H1 (cell line): ENCODE measurements at regions not wholly inside any gene's neighbourhood (a gene's known extent, or its start where the extent isn't known, plus 50 kb on each side); places are given as distances from the start of the nearest gene placed in this dataset.
"Not testable (repeated sequence)": the region's sequence is repeated elsewhere in the genome, so short reads cannot be mapped to it uniquely, and the experiment has no call there.

Source experiments
- CTCF ChIA-PET: fragments of 300-600 bp; sonication (Branson Sonifier 250); formaldehyde crosslinking; loops from one replicate; lab custom pipeline; 2021; ENCODE audit not compliant: partially characterized antibody; lab: Charles Lee
- POLR2A ChIA-PET: fragments of 300-600 bp; sonication (Branson Sonifier 250); formaldehyde crosslinking; loops from one replicate; lab custom pipeline; 2021; ENCODE audit warnings: inconsistent platforms; ENCODE audit not compliant: partially characterized antibody; lab: Charles Lee
- DNase-seq, 2 experiments: peaks; one replicate each; pipeline versions ENCODE4 v3.0.0 to v3.0.0-alpha.2; 2010 to 2022; ENCODE audit warnings: low spot score in 2 of 2, low read depth in 1 of 2, mixed read lengths in 1 of 2
- FAIRE-seq: peaks from 2 replicates; lab custom pipeline; 2011; peaks lifted over from hg19 to GRCh38; lab: Jason Lieb, UNC
- H2AFZ ChIP-seq: 2 replicates; pipeline ENCODE4 v1.8.1; 2012; ENCODE audit warnings: low read length, inconsistent platforms
- H2AK5ac ChIP-seq: 2 replicates; pipeline ENCODE4 v1.6.1; 2013; ENCODE audit warnings: low read depth, low read length
- H2BK120ac ChIP-seq: replicated peaks from 2 replicates; pipeline ENCODE3; 2013; ENCODE audit warnings: low read depth, low read length, inconsistent platforms
- H2BK12ac ChIP-seq: 2 replicates; pipeline ENCODE4 v1.6.1; 2013; ENCODE audit warnings: low read depth, low read length
- H2BK15ac ChIP-seq: 2 replicates; pipeline ENCODE4 v1.6.1; 2013; ENCODE audit warnings: low read length
- H2BK20ac ChIP-seq: 2 replicates; pipeline ENCODE4 v1.6.1; 2013; ENCODE audit warnings: low read length
- H2BK5ac ChIP-seq: 2 replicates; pipeline ENCODE4 v1.6.1; 2013; ENCODE audit warnings: low read depth, low read length
- H3K14ac ChIP-seq: 2 replicates; pipeline ENCODE4 v1.6.1; 2013; ENCODE audit warnings: inconsistent platforms; ENCODE audit not compliant: insufficient read length
- H3K18ac ChIP-seq: 2 replicates; pipeline ENCODE4 v1.6.1; 2013; ENCODE audit warnings: low read length; ENCODE audit errors: extremely low read depth
- H3K23ac ChIP-seq: 2 replicates; pipeline ENCODE4 v1.6.1; 2013; ENCODE audit warnings: inconsistent platforms; ENCODE audit not compliant: insufficient read length
- H3K23me2 ChIP-seq: 2 replicates; pipeline ENCODE4 v1.6.1; 2013; ENCODE audit warnings: low read depth, low read length
- H3K27ac ChIP-seq: 2 replicates; pipeline ENCODE4 v1.6.1; 2011; ENCODE audit warnings: low read depth, low read length, inconsistent platforms
- H3K27me3 ChIP-seq, 4 experiments: replicated peaks in 1 of 4; 1 replicate in 1 of 4; 2 replicates in 3 of 4; pipeline versions ENCODE4 v1.6.1 to v1.8.1; 2011 to 2013; ENCODE audit warnings: low read length in 3 of 4, mild to moderate bottlenecking in 3 of 4, inconsistent platforms in 2 of 4, mixed read lengths in 2 of 4, moderate library complexity in 1 of 4; ENCODE audit not compliant: control insufficient read depth in 3 of 4, insufficient read depth in 3 of 4; ENCODE audit errors: extremely low read depth in 1 of 4
- H3K36me3 ChIP-seq, 4 experiments: 2 replicates each; pipeline versions ENCODE4 v1.6.1 to v1.8.1; 2011 to 2013; ENCODE audit warnings: mild to moderate bottlenecking in 4 of 4, low read length in 3 of 4, moderate library complexity in 2 of 4, control low read depth in 1 of 4, inconsistent platforms in 1 of 4; ENCODE audit not compliant: insufficient read depth in 4 of 4, control insufficient read depth in 2 of 4
- H3K4ac ChIP-seq: replicated peaks from 2 replicates; pipeline ENCODE3; 2013; ENCODE audit warnings: low read length, low read depth, mixed read lengths, inconsistent platforms; ENCODE audit not compliant: insufficient read length
- H3K4me1 ChIP-seq, 4 experiments: replicated peaks in 1 of 4; 1 replicate in 1 of 4; 2 replicates in 3 of 4; pipeline versions ENCODE4 v1.6.1 to v1.8.1; 2011 to 2013; ENCODE audit warnings: low read length in 3 of 4, inconsistent platforms in 2 of 4, mixed read lengths in 1 of 4; ENCODE audit not compliant: insufficient read depth in 4 of 4, control insufficient read depth in 3 of 4
- H3K4me2 ChIP-seq, 2 experiments: 2 replicates each; pipeline versions ENCODE4 v1.6.1 to v1.8.1; 2011 to 2013; ENCODE audit warnings: low read depth in 2 of 2, low read length in 2 of 2, control low read depth in 1 of 2, inconsistent platforms in 1 of 2, mild to moderate bottlenecking in 1 of 2; ENCODE audit not compliant: insufficient read depth in 1 of 2
- H3K4me3 ChIP-seq, 4 experiments: fragments of 200-600, 300-600 bp in 1 of 4; sonication (generic), shearing (Covaris generic), sonication (Bioruptor Twin) in 1 of 4; 2 replicates each; pipeline versions ENCODE4 v1.5.1 to v1.8.1; 2011 to 2016; ENCODE audit warnings: low read length in 4 of 4, low read depth in 3 of 4, control low read depth in 2 of 4, inconsistent platforms in 2 of 4, mild to moderate bottlenecking in 2 of 4, mixed read lengths in 1 of 4, moderate library complexity in 1 of 4; ENCODE audit not compliant: insufficient read depth in 2 of 4; ENCODE audit errors: extremely low read depth in 1 of 4
- H3K56ac ChIP-seq: replicated peaks from 2 replicates; pipeline ENCODE3; 2013; ENCODE audit warnings: low read depth, mild to moderate bottlenecking, mixed read lengths, low read length, inconsistent platforms; ENCODE audit not compliant: insufficient read length
- H3K79me1 ChIP-seq: 2 replicates; pipeline ENCODE4 v1.6.1; 2013; ENCODE audit warnings: low read depth, low read length, control low read depth
- H3K79me2 ChIP-seq, 2 experiments: 2 replicates each; pipeline versions ENCODE4 v1.6.1 to v1.8.1; 2012 to 2013; ENCODE audit warnings: low read length in 2 of 2, mild to moderate bottlenecking in 2 of 2, inconsistent platforms in 1 of 2; ENCODE audit not compliant: insufficient read depth in 2 of 2, control insufficient read depth in 1 of 2
- H3K9ac ChIP-seq, 4 experiments: replicated peaks in 1 of 4; 1 replicate in 1 of 4; 2 replicates in 3 of 4; pipeline versions ENCODE4 v1.6.1 to v1.8.1; 2011 to 2013; ENCODE audit warnings: low read depth in 3 of 4, low read length in 3 of 4, control low read depth in 2 of 4, mild to moderate bottlenecking in 2 of 4, moderate library complexity in 2 of 4, inconsistent platforms in 1 of 4; ENCODE audit errors: extremely low read depth in 1 of 4
- H3K9me3 ChIP-seq, 2 experiments: 2 replicates each; pipeline versions ENCODE4 v1.6.1 to v1.8.1; 2012 to 2013; ENCODE audit warnings: mild to moderate bottlenecking in 2 of 2, moderate library complexity in 2 of 2, control low read depth in 1 of 2, inconsistent platforms in 1 of 2, low read depth in 1 of 2, low read length in 1 of 2, mixed read lengths in 1 of 2; ENCODE audit not compliant: insufficient read depth in 2 of 2
- H4K20me1 ChIP-seq, 2 experiments: replicated peaks in 1 of 2; 2 replicates each; pipeline versions ENCODE3 to v1.8.1; 2011 to 2013; ENCODE audit warnings: inconsistent platforms in 2 of 2, low read length in 2 of 2, mild to moderate bottlenecking in 1 of 2; ENCODE audit not compliant: insufficient read depth in 2 of 2, control insufficient read depth in 1 of 2
- H4K5ac ChIP-seq: 2 replicates; pipeline ENCODE4 v1.6.1; 2013; ENCODE audit warnings: low read length, low read depth, mixed read lengths, inconsistent platforms; ENCODE audit not compliant: insufficient read length
- H4K8ac ChIP-seq: 2 replicates; pipeline ENCODE4 v1.8.0; 2013; ENCODE audit warnings: mild to moderate bottlenecking, moderate library complexity, low read length, inconsistent platforms; ENCODE audit not compliant: insufficient read depth; ENCODE audit errors: extremely low read depth
- H4K91ac ChIP-seq: replicated peaks from 2 replicates; pipeline ENCODE3; 2013; ENCODE audit warnings: low read length, mixed read lengths, inconsistent platforms; ENCODE audit not compliant: insufficient read length
- WGBS, 2 experiments: shearing (Covaris generic) in 1 of 2; methylation state at CpG; one replicate each; pipeline versions ENCODE4 v1.1.6 to v1.1.7; 2013 to 2015; ENCODE audit warnings: low lambda C conversion rate in 2 of 2, mixed read lengths in 2 of 2, inconsistent platforms in 1 of 2, low coverage in 1 of 2, missing lambda C conversion rate in 1 of 2; ENCODE audit not compliant: insufficient replicate concordance in 2 of 2, insufficient coverage in 1 of 2, insufficient read length in 1 of 2; ENCODE audit errors: extremely low coverage in 1 of 2, missing lambda C conversion rate in 1 of 2; 5-methylcytosine and 5-hydroxymethylcytosine counted together

DNA sequence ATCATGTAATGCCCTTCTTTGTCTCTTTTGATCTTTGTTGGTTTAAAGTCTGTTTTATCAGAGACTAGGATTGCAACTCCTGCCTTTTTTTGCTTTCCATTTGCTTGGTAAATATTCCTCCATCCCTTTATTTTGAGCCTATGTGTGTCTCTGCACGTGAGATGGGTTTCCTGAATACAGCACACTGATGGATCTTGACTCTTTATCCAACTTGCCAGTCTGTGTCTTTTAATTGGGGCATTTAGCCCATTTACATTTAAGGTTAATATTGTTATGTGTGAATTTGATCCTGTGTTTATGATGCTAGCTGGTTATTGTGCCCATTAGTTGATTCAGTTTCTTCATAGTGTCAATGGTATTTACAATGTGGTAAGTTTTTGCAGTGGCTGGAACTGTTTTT is 72.7 kb downstream of the ADCYAP1 start:
- H2BK5ac ChIP-seq, H2BK120ac ChIP-seq, H3K23ac ChIP-seq, H2BK12ac ChIP-seq, H3K36me3 ChIP-seq, H4K91ac ChIP-seq, H2BK15ac ChIP-seq, H3K9ac ChIP-seq, H3K4ac ChIP-seq, H2AK5ac ChIP-seq, H3K27ac ChIP-seq, H3K18ac ChIP-seq, H4K20me1 ChIP-seq, H3K27me3 ChIP-seq, H3K56ac ChIP-seq, H3K79me1 ChIP-seq, H3K14ac ChIP-seq, H2AFZ ChIP-seq, H3K23me2 ChIP-seq, H4K8ac ChIP-seq, DNase-seq, FAIRE-seq, H3K4me2 ChIP-seq, H3K79me2 ChIP-seq, H3K4me1 ChIP-seq, H4K5ac ChIP-seq, H3K9me3 ChIP-seq, H2BK20ac ChIP-seq: not testable (repeated sequence)
- ChIA-PET CTCF (interaction anchor here (0.7 to 1.3 kb wide), 2 partner anchors 11 to 15 kb away, joined by 3 to 6 read pairs; no protein-coding TSS in a partner anchor), POLR2A (interaction anchor here (0.7 to 1.4 kb wide), 2 partner anchors 11 to 42 kb away, joined by 3 to 7 read pairs; no protein-coding TSS in a partner anchor)
- H3K4me3 ChIP-seq, result peak overlapping the region in 2 of 4 experiments; percentile 46 to 52; a peak in 2 of 8 replicates
- WGBS, 2 experiments, result 100% methylated on average over 1 of the region's 1 CpG; no CpG with 5 or more reads in 1 of the 2 experiments

DNA sequence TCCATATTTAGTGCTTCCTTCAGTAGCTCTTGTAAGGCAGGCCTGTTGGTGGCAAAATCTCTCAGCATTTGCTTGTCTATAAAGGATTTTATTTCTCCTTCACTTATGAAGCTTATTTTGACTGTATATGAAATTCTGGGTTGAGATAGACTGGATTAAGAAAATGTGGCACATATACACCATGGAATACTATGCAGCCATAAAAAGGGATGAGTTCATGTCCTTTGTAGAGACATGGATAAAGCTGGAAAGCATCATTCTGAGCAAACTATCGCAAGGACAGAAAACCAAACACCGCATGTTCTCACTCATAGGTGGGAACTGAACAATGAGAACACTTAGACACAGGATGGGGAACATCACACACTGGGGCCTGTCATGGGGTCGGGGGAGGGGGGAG is 73.1 kb downstream of the ADCYAP1 start:
- H4K20me1 ChIP-seq, H2BK5ac ChIP-seq, H3K23me2 ChIP-seq, FAIRE-seq, H2AFZ ChIP-seq, H3K36me3 ChIP-seq, H3K27ac ChIP-seq, H2BK15ac ChIP-seq, H3K27me3 ChIP-seq, H3K4ac ChIP-seq, H3K79me2 ChIP-seq, H3K23ac ChIP-seq, H3K79me1 ChIP-seq, H2BK120ac ChIP-seq, H3K4me1 ChIP-seq, H4K8ac ChIP-seq, H2BK12ac ChIP-seq, H2AK5ac ChIP-seq, H3K56ac ChIP-seq, H3K9ac ChIP-seq, DNase-seq, H4K5ac ChIP-seq, H3K14ac ChIP-seq, H4K91ac ChIP-seq, H3K9me3 ChIP-seq, H3K18ac ChIP-seq, H3K4me2 ChIP-seq, H2BK20ac ChIP-seq: not testable (repeated sequence)
- H3K4me3 ChIP-seq, result peak overlapping the region in 1 of 4 experiments; percentile 24; a peak in 1 of 8 replicates
- WGBS, 2 experiments, result 95% methylated on average over 2 of the region's 3 CpGs; no CpG with 5 or more reads in 1 of the 2 experiments
- ChIA-PET POLR2A (interaction anchor here (0.7 to 1.4 kb wide), 2 partner anchors 11 to 41 kb away, joined by 3 to 7 read pairs; no protein-coding TSS in a partner anchor), CTCF (interaction anchor here (0.7 to 1.3 kb wide), 2 partner anchors 10 to 16 kb away, joined by 3 to 6 read pairs; no protein-coding TSS in a partner anchor)
